Neutrophil (primary cell): ENCODE measurements at regions not wholly inside any gene's neighbourhood (a gene's known extent, or its start where the extent isn't known, plus 50 kb on each side); places are given as distances from the start of the nearest gene placed in this dataset.

ENCODE experiments used
- H3K27ac ChIP-seq: fragments of 200-600 bp; sonication (generic); 2 replicates; pipeline ENCODE4 v1.5.1; 2016; ENCODE audit warnings: mild to moderate bottlenecking, moderate library complexity
- H3K27me3 ChIP-seq: fragments of 200-600 bp; sonication (generic); 2 replicates; pipeline ENCODE4 v1.6.0; 2016; ENCODE audit warnings: mild to moderate bottlenecking
- H3K36me3 ChIP-seq: fragments of 200-600 bp; sonication (generic); 2 replicates; pipeline ENCODE4 v1.5.1; 2017
- H3K4me1 ChIP-seq, 2 experiments: fragments of 200-600 bp in 1 of 2; sonication (generic) in 1 of 2; 1 replicate in 1 of 2; 2 replicates in 1 of 2; pipeline versions ENCODE4 v1.5.1 to v1.6.1; 2013 to 2016; ENCODE audit warnings: low read depth in 1 of 2, low read length in 1 of 2, mild to moderate bottlenecking in 1 of 2, moderate library complexity in 1 of 2; ENCODE audit not compliant: control insufficient read depth in 1 of 2, insufficient read depth in 1 of 2
- H3K4me3 ChIP-seq, 2 experiments: fragments of 200-600 bp in 1 of 2; sonication (generic) in 1 of 2; 1 replicate in 1 of 2; 2 replicates in 1 of 2; pipeline ENCODE4 v1.5.1; 2013 to 2016; ENCODE audit warnings: low read depth in 1 of 2, low read length in 1 of 2, mild to moderate bottlenecking in 1 of 2, moderate library complexity in 1 of 2
- H3K9me3 ChIP-seq: fragments of 200-600 bp; sonication (generic); 2 replicates; pipeline ENCODE4 v1.5.1; 2016
- CTCF ChIP-seq: fragments of 200-600 bp; sonication (generic); IDR thresholded peaks from 2 replicates; pipeline ENCODE4 v1.5.1; 2016; ENCODE audit warnings: antibody characterized with exemption

- H3K9me3 ChIP-seq: no peaks in the 10 kb centered on the region
- TF ChIP-seq CTCF: no peak
- H3K27ac ChIP-seq: no peak overlapping the region
- no peaks in the 10 kb centered on the region for H3K27me3 ChIP-seq
- H3K4me1 ChIP-seq: no peaks in the 10 kb centered on the region
- no peak overlapping the region for H3K4me3 ChIP-seq
- H3K36me3 ChIP-seq: no peaks in the 10 kb centered on the region
These were observed 809.3 kb downstream of the HACE1 start for GRCh38 chr6:104050455-104050854.

- TF ChIP-seq CTCF: no peak
- Histone ChIP-seq H3K4me1 (no peaks in the 10 kb centered on the region), H3K27ac (no peak overlapping the region)
These were observed 813.3 kb downstream of the HACE1 start for GRCh38 chr6:104046426-104046825.

DNA sequence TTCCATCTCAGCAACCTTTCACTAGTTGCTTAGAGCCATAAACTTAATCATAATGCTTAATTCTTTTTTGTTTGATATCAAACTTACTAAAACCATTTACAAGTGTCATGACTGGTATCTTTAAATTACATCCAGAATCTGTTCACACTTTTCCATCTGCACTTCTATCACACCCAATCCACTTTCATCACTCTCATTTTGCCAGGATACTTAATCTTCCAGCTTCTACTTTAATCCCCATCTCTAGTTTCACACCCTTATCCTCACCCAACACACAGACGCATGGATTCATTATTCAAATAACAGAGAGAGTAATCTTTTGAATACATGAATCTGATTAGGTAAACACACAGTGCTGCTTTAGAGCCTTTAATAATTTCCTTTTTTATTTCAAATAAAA, 828.4 kb downstream of the HACE1 start:
- no peak for TF ChIP-seq CTCF
- no peaks in the 10 kb centered on the region for H3K27me3 ChIP-seq
- no peaks in the 10 kb centered on the region for H3K36me3 ChIP-seq
- no peaks in the 10 kb centered on the region for H3K4me1 ChIP-seq
- no peak overlapping the region for H3K4me3 ChIP-seq
- H3K9me3 ChIP-seq: no peaks in the 10 kb centered on the region
- H3K27ac ChIP-seq: no peak overlapping the region

More at GRCh38 chr6:104046426-104046825, 813.3 kb downstream of the HACE1 start:
- no peaks in the 10 kb centered on the region for H3K9me3 ChIP-seq
- no peak overlapping the region for H3K4me3 ChIP-seq
- H3K27me3 ChIP-seq: no peaks in the 10 kb centered on the region
- no peaks in the 10 kb centered on the region for H3K36me3 ChIP-seq

- Histone ChIP-seq H3K27me3 (no peaks in the 10 kb centered on the region), H3K4me3 (no peak overlapping the region), H3K9me3 (no peaks in the 10 kb centered on the region), H3K4me1 (no peaks in the 10 kb centered on the region), H3K27ac (no peak overlapping the region), H3K36me3 (no peaks in the 10 kb centered on the region)
- no peak for TF ChIP-seq CTCF
These were observed 837.6 kb downstream of the HACE1 start for GRCh38 chr6:104022126-104022525.

- H3K4me3 ChIP-seq: no peak overlapping the region
- no peak for TF ChIP-seq CTCF
- H3K27ac ChIP-seq: no peak overlapping the region
- H3K9me3 ChIP-seq: no peaks in the 10 kb centered on the region
- H3K36me3 ChIP-seq: no peaks in the 10 kb centered on the region
- no peaks in the 10 kb centered on the region for H3K4me1 ChIP-seq
- no peaks in the 10 kb centered on the region for H3K27me3 ChIP-seq
These were observed 840.5 kb downstream of the HACE1 start for GRCh38 chr6:104019075-104019753.
